Sigmoid colon (tissue), 4 donors: ENCODE measurements at regions not wholly inside any gene's neighbourhood (a gene's known extent, or its start where the extent isn't known, plus 50 kb on each side); places are given as distances from the start of the nearest gene placed in this dataset.
"Not testable (repeated sequence)": the region's sequence is repeated elsewhere in the genome, so short reads cannot be mapped to it uniquely, and the experiment has no call there.

Experiments used
- CTCF ChIP-seq, 4 experiments: fragments of 450-650 bp in 3 of 4; fragments of 200-600 bp in 1 of 4; IDR thresholded peaks; one replicate each; pipeline ENCODE4 v1.5.1; 2016 to 2019; ENCODE audit warnings: antibody characterized with exemption in 4 of 4, mild to moderate bottlenecking in 3 of 4, moderate library complexity in 2 of 4
- EP300 ChIP-seq, 4 donors: sonication (generic); formaldehyde crosslinking; IDR thresholded peaks; one replicate each; pipeline ENCODE4 v1.6.1; 2017; ENCODE audit warnings: antibody characterized with exemption in 4 of 4
- POLR2A ChIP-seq, 2 donors: fragments of 450-650 bp; IDR thresholded peaks; one replicate each; pipeline ENCODE4 v1.6.1; 2016; ENCODE audit warnings: antibody characterized with exemption in 2 of 2, mild to moderate bottlenecking in 2 of 2, moderate library complexity in 2 of 2
- POLR2AphosphoS5 ChIP-seq, 4 donors: sonication (generic); formaldehyde crosslinking; IDR thresholded peaks; one replicate each; pipeline ENCODE4 v1.6.1; 2017; ENCODE audit warnings: antibody characterized with exemption in 4 of 4

- TF ChIP-seq CTCF, POLR2A, POLR2AphosphoS5, EP300 (IDR thresholded peaks at IDR 0.05): not testable (repeated sequence)
Observed at GRCh38 chr17:16859515-16859914, 112.4 kb downstream of the TNFRSF13B start.
